ENCODE measurements at regions not wholly inside any gene's neighbourhood (a gene's known extent, or its start where the extent isn't known, plus 50 kb on each side); places are given as distances from the start of the nearest gene placed in this dataset.

DNA sequence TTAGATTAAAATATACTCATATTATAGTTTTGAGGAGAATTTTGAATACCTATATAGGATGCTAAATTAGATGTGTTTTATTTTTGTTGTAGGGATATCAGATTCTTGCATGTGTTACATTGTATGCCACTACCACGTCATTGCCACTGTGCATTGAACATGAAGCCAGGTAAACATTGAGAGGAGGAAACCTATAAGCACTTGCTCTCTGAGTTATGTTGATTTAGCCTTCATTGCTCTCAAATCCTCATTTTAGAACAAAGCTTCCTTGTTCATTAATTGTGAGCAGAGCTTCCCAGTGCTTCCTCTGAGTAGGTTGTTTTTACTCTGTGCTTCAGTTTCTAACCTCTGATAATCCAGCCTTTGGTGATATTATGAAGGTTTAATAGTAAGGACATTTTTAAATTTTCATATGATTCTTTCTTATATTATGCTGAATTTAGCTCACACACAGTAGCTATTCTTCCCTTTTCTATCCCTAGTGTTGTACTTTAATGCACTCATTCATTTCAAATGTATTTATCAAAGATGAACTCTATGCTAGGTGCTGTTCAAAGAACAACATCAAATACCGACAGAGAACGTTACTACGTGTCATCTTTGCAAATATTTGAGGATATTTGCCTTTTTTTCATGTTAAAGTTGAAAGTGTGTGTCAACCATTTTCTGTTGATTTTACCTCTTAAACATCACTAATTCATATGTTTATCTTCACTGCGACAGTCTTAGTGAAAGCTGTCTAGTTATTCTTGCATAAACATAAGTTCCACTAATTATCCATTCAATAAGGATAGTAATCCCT, 1448.0 kb upstream of the MIR17HG start:
- Histone ChIP-seq H3K27me3 (no peaks in the 10 kb centered on the region), H3K4me3 (no peak overlapping the region), H3K36me3 (no peaks in the 10 kb centered on the region), H3K27ac (no peak overlapping the region), H3K9me3 (no peaks in the 10 kb centered on the region), H3K4me1 (no peaks in the 10 kb centered on the region)
- no peak for DNase-seq (ENCODE audit: low spot score in 2 of 2)
- intact Hi-C loops (cut with DNase I): no loop called here
- TF ChIP-seq, protein P1, sequence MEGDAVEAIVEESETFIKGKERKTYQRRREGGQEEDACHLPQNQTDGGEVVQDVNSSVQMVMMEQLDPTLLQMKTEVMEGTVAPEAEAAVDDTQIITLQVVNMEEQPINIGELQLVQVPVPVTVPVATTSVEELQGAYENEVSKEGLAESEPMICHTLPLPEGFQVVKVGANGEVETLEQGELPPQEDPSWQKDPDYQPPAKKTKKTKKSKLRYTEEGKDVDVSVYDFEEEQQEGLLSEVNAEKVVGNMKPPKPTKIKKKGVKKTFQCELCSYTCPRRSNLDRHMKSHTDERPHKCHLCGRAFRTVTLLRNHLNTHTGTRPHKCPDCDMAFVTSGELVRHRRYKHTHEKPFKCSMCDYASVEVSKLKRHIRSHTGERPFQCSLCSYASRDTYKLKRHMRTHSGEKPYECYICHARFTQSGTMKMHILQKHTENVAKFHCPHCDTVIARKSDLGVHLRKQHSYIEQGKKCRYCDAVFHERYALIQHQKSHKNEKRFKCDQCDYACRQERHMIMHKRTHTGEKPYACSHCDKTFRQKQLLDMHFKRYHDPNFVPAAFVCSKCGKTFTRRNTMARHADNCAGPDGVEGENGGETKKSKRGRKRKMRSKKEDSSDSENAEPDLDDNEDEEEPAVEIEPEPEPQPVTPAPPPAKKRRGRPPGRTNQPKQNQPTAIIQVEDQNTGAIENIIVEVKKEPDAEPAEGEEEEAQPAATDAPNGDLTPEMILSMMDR (IDR thresholded peaks at IDR 0.05): no peak

DNA sequence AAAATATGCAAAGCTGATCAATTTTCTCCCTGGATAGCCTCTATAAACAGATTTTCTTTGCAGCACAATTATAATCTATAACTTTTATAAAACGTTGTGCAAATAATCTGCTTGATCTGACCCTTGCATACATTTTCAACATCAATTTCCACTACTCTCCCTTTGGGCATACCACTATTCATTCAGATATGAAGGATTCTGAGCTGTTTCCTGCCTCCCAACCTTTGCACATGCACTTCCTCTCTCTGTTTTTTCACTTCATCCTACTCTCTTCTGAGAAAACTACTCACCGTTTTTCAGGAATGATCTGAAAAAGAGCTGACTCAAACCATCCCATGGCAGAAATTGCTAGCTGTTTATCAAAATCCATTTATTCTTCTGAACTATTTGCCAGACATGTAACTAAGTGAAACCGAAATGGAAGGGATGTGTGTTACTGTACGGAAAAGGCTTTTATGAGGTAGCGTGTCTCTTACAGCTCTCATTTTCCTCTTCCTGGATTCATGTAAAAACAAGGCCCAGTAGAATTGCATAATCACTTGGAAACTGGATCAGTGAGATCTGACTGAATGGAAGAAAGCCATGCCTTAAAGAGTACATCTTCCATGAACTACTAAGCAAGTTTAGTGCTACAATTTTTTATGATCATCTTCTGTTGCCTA, 1447.3 kb upstream of the MIR17HG start:
- Histone ChIP-seq H3K27me3 (no peaks in the 10 kb centered on the region), H3K36me3 (no peaks in the 10 kb centered on the region), H3K4me3 (no peak overlapping the region), H3K27ac (no peak overlapping the region), H3K9me3 (no peaks in the 10 kb centered on the region), H3K4me1 (no peaks in the 10 kb centered on the region)
- no peak for DNase-seq (ENCODE audit: low spot score in 2 of 2)
- TF ChIP-seq, protein P1 (IDR thresholded peaks at IDR 0.05): no peak
- intact Hi-C loops (cut with DNase I): no loop called here

DNA sequence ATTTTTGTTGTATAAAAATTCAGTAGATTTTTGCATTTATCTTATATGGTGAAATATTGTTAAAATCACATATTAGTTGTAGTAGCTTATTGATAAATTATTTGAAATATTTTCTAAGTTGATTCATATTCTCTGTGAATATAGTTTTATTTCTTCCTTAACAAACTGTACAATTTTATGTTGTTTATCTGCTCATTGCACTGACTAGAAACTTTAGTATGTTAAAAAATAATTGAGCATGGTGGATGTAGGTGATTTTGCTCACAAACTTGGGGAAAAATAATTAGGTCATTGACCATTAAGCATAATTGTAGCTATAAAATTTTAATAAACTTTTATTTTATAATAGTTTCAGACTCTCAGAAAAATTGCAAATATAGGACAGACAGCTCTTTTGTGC, 1445.3 kb upstream of the MIR17HG start:
- Histone ChIP-seq H3K27ac (no peak overlapping the region), H3K27me3 (no peaks in the 10 kb centered on the region), H3K4me1 (no peaks in the 10 kb centered on the region), H3K9me3 (no peaks in the 10 kb centered on the region), H3K36me3 (no peaks in the 10 kb centered on the region), H3K4me3 (no peak overlapping the region)
- TF ChIP-seq, protein P1 (IDR thresholded peaks at IDR 0.05): no peak
- intact Hi-C loops (cut with DNase I): no loop called here
- no peak for DNase-seq (ENCODE audit: low spot score in 2 of 2)

DNA sequence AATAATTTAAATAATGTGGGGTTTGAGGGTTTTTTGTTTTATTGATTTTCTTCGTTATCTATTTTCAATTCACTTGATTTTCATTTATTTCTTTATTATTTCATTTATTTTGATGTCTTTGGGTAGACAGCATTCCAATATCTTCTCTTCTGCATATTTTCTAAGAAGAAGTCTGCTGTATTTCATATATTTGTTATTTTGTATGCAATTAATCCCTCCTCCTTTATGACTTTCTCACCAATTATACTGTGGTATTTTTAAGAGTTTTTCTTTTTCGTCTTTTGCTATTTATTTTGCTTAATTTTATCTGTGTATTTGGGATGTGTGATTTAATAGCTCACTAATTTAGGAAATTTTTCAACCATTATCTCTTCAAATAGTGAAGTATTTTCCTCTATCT, 1444.4 kb upstream of the MIR17HG start:
- TF ChIP-seq, protein P1 (IDR thresholded peaks at IDR 0.05): no peak
- H3K36me3 ChIP-seq: no peaks in the 10 kb centered on the region
- H3K9me3 ChIP-seq: no peaks in the 10 kb centered on the region
- intact Hi-C loops (cut with DNase I): no loop called here
- H3K4me1 ChIP-seq: no peaks in the 10 kb centered on the region
- DNase-seq (ENCODE audit: low spot score in 2 of 2): no peak
- no peak overlapping the region for H3K27ac ChIP-seq
- no peaks in the 10 kb centered on the region for H3K27me3 ChIP-seq
- no peak overlapping the region for H3K4me3 ChIP-seq

DNA sequence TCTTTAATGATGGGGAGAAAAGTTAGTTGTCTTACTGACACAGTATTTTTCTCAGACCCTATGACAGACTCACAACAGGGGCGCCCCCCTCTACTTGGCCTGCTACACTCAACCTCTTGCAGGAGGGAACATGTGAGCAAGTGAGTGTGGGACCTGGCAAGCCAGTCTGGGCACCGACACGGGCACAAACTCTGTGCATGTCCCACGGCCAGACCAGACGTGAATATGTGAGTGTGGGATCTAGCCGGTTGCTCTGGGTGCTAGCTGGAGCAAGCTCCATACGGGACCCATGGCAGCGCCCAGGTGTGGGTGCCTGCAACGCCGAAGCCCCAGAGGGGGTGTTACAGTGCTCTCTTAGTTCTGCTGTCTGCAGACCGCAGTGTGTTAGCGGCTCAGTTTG, 1437.3 kb upstream of the MIR17HG start:
- Histone ChIP-seq H3K4me3 (no peak overlapping the region), H3K4me1 (no peaks in the 10 kb centered on the region), H3K9me3 (no peaks in the 10 kb centered on the region), H3K36me3 (no peaks in the 10 kb centered on the region), H3K27ac (no peak overlapping the region), H3K27me3 (no peaks in the 10 kb centered on the region)
- TF ChIP-seq, protein P1 (IDR thresholded peaks at IDR 0.05): no peak
- DNase-seq (ENCODE audit: low spot score in 2 of 2): no peak
- intact Hi-C loops (cut with DNase I): no loop called here
